Natural killer cell (primary cell): ENCODE measurements at regions not wholly inside any gene's neighbourhood (a gene's known extent, or its start where the extent isn't known, plus 50 kb on each side); places are given as distances from the start of the nearest gene placed in this dataset.
"Not testable (repeated sequence)": the region's sequence is repeated elsewhere in the genome, so short reads cannot be mapped to it uniquely, and the experiment has no call there.

Source experiments
- ATAC-seq, 3 donors: fragments of 150-1000 bp in 2 of 3; fragments of 200-7000 bp in 1 of 3; cut with Tn5 transposase; 1 replicate in 1 of 3; 2 replicates in 2 of 3; pipeline ENCODE4 v1.10.0; 2021; ENCODE audit warnings: mild to moderate bottlenecking in 2 of 3, moderate library complexity in 2 of 3
- DNase-seq, 2 donors: peaks; one replicate each; pipeline versions ENCODE4 v3.0.0 to v3.0.0-alpha.2; 2013 to 2021; ENCODE audit warnings: mixed read lengths in 1 of 2
- H3K27ac ChIP-seq: one replicate; pipeline ENCODE4 v1.5.1; 2013; ENCODE audit warnings: mild to moderate bottlenecking, low read length
- H3K27me3 ChIP-seq: one replicate; pipeline ENCODE4 v1.6.1; 2013; ENCODE audit warnings: low read length; ENCODE audit not compliant: control insufficient read depth, insufficient read depth
- H3K36me3 ChIP-seq: one replicate; pipeline ENCODE4 v1.6.1; 2013; ENCODE audit warnings: low read length; ENCODE audit not compliant: control insufficient read depth, insufficient read depth
- H3K4me1 ChIP-seq: one replicate; pipeline ENCODE4 v1.6.1; 2013; ENCODE audit warnings: low read length; ENCODE audit not compliant: control insufficient read depth, insufficient read depth
- H3K4me3 ChIP-seq: one replicate; pipeline ENCODE4 v1.5.1; 2013; ENCODE audit warnings: low read length
- H3K9me3 ChIP-seq: one replicate; pipeline ENCODE4 v1.6.1; 2013; ENCODE audit warnings: low read length; ENCODE audit not compliant: control insufficient read depth, insufficient read depth
- H3K27ac Mint-ChIP-seq, 2 donors: one replicate each; pipeline ENCODE4 v1.8.0; 2022; ENCODE audit warnings: mild to moderate bottlenecking in 2 of 2, mixed read lengths in 2 of 2, moderate library complexity in 1 of 2
- H3K27me3 Mint-ChIP-seq, 2 donors: one replicate each; pipeline ENCODE4 v1.8.0; 2022; ENCODE audit warnings: low read depth in 2 of 2, mixed read lengths in 2 of 2
- H3K36me3 Mint-ChIP-seq: one replicate; pipeline ENCODE4 v1.8.0; 2022; ENCODE audit warnings: mixed read lengths
- H3K4me1 Mint-ChIP-seq, 2 donors: one replicate each; pipeline ENCODE4 v1.8.0; 2022; ENCODE audit warnings: mixed read lengths in 2 of 2
- H3K4me3 Mint-ChIP-seq: one replicate; pipeline ENCODE4 v1.8.0; 2022; ENCODE audit warnings: mild to moderate bottlenecking, moderate library complexity, mixed read lengths
- H3K9me3 Mint-ChIP-seq, 2 donors: one replicate each; pipeline ENCODE4 v1.8.0; 2022; ENCODE audit warnings: mixed read lengths in 2 of 2
- CTCF ChIP-seq: fragments of 200-600 bp; IDR thresholded peaks from one replicate; pipeline ENCODE4 v1.8.0; 2022; ENCODE audit warnings: antibody characterized with exemption
- WGBS: methylation state at CpG from one replicate; pipeline ENCODE4 v1.1.7; 2013; ENCODE audit warnings: missing lambda C conversion rate; ENCODE audit not compliant: insufficient coverage; 5-methylcytosine and 5-hydroxymethylcytosine counted together
- intact Hi-C: fragments of 100-400 bp; cut with micrococcal nuclease; formaldehyde crosslinking; loops from one replicate; pipeline ENCODE4 v1.14.2; 2022

DNA sequence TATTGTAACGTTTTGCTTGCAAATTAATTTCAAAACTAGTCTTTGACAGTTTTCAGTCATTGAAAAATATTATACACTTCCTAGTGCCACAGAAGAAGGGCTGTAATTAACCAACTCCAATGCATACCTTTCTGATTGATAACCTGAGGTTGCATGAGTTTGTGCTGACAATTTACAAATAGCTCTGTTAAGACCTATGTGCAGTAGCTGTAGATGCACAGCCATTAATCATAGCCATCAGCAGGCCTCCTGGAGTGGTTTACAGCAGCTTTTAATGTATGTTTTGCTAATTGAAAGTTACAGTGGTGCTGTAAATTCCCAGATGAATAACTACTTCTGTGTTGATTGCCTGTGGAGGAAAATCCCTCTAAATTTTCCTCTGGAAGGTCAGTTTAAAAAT, 758.1 kb downstream of the SH3BGRL start:
- no peak overlapping the region for H3K4me3 ChIP-seq
- H3K4me1 ChIP-seq: no peaks in the 10 kb centered on the region
- Mint-ChIP-seq H3K4me3 (no peak overlapping the region), H3K9me3 (peaks cover 2 to 9% of the 10 kb centered on the region in 2 donors), H3K27me3 (no peaks in the 10 kb centered on the region), H3K27ac (no peak overlapping the region), H3K36me3 (no peaks in the 10 kb centered on the region), H3K4me1 (no peaks in the 10 kb centered on the region)
- intact Hi-C loops: no loop called here
- no peak overlapping the region for H3K27ac ChIP-seq
- ATAC-seq (no peak), DNase-seq (no peak)
- no peaks in the 10 kb centered on the region for H3K9me3 ChIP-seq
- H3K27me3 ChIP-seq: no peaks in the 10 kb centered on the region
- no CpG with 5 or more reads among the region's 1 CpG for WGBS
- TF ChIP-seq CTCF: no peak
- no peaks in the 10 kb centered on the region for H3K36me3 ChIP-seq

- intact Hi-C loops, H3K27me3 ChIP-seq, H3K4me3 Mint-ChIP-seq, H3K27ac Mint-ChIP-seq, H3K4me3 ChIP-seq, DNase-seq, H3K36me3 Mint-ChIP-seq, H3K4me1 ChIP-seq, ATAC-seq, H3K9me3 ChIP-seq, H3K4me1 Mint-ChIP-seq, H3K9me3 Mint-ChIP-seq, H3K27me3 Mint-ChIP-seq, H3K36me3 ChIP-seq, H3K27ac ChIP-seq: not testable (repeated sequence)
- WGBS: no CpG with 5 or more reads among the region's 1 CpG
Measured at GRCh38 chrX:81974413-81974812, 772.5 kb downstream of the SH3BGRL start.

DNA sequence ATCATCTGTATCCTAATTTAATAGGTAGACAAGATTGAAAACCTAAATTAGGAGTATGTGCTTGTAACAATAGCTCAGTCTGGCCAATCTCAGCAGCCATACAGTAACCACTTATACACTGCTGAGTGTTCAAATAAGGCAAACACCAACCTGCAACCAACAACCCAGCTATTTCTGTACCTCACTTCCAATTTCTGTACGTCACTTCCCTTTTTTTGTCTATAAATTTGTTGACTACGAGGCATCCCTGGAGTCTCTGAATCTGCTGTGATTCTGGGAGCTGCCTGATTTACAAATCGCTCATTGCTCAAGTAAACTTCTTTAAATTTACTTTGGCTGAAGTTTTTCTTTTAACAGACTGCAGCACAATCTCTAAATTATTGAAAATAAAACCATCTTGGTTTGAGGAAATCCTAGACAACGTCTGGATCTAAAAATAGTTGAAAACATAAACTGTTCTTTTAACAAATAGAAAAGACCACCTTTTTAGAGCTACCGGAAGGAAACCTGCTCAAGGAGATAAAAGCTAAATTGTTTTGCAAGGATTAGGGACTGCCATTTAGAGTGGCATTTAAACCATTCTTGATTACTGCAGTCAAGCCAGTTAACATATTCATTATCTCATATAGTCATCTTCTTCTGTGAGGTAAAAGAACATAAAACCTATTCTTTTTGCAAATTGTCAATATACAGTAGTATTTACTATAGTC, 778.1 kb downstream of the SH3BGRL start:
- H3K27me3 Mint-ChIP-seq: no peaks in the 10 kb centered on the region
- H3K9me3 Mint-ChIP-seq: peaks cover 0 to 7% of the 10 kb centered on the region in 2 donors
- no peak for DNase-seq
- Histone ChIP-seq H3K27ac (no peak overlapping the region), H3K4me1 (no peaks in the 10 kb centered on the region), H3K36me3 (no peaks in the 10 kb centered on the region), H3K4me3 (no peak overlapping the region), H3K27me3 (no peaks in the 10 kb centered on the region), H3K9me3 (no peaks in the 10 kb centered on the region)
- H3K4me1 Mint-ChIP-seq: no peaks in the 10 kb centered on the region
- H3K36me3 Mint-ChIP-seq: no peaks in the 10 kb centered on the region
- H3K27ac Mint-ChIP-seq: no peak overlapping the region
- WGBS: 3% methylated on average over 3 of the region's 5 CpGs
- TF ChIP-seq CTCF: no peak
- intact Hi-C loops: no loop called here
- no peak overlapping the region for H3K4me3 Mint-ChIP-seq
- no peak for ATAC-seq

DNA sequence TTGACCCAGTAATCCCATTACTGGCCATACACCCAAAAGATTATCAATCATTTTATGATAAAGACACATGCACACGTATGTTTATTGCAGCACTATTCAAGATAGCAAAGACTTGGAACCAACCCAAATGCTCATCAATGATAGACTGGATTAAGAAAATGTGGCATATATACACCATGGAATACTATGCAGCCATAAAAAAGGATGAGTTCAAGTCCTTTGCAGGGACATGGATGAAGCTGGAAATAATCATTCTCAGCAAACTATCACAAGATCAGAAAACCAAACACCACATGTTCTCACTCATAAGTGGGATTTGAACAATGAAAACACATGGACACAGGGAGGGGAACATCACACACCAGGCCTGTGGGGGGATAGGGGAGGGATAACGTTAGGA, 785.3 kb downstream of the SH3BGRL start:
- H3K27ac ChIP-seq, H3K4me1 Mint-ChIP-seq, ATAC-seq, intact Hi-C loops, H3K9me3 ChIP-seq, H3K4me3 Mint-ChIP-seq, H3K27me3 Mint-ChIP-seq, H3K27ac Mint-ChIP-seq, DNase-seq, H3K36me3 ChIP-seq, H3K36me3 Mint-ChIP-seq, H3K27me3 ChIP-seq, H3K4me3 ChIP-seq, H3K4me1 ChIP-seq: not testable (repeated sequence)
- peaks cover 0 to 10% of the 10 kb centered on the region in 2 donors for H3K9me3 Mint-ChIP-seq
- no CpG with 5 or more reads among the region's 2 CpGs for WGBS
